ENCODE measurements at regions not wholly inside any gene's neighbourhood (a gene's known extent, or its start where the extent isn't known, plus 50 kb on each side); places are given as distances from the start of the nearest gene placed in this dataset.

DNA sequence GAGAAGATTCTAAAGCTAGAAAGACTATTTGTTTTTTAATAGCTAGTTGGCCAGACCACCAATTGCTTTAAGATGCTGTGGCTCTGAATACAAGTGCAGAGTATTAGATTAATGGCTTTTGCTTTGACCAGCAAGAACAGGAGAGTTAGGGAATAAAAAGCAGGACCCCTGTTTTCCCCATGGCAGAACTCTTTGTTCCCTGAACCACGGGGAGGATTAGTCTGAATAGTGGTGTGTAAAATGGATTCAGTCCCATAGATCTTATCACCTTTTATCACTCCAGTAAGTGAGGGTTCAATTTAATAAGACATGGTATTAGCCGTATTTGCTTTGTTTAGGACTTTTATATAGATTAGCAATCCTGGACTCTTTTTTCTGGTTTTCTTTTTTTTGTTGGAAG, 562.6 kb upstream of the DPPA4 start:
- TF ChIP-seq, protein P1, sequence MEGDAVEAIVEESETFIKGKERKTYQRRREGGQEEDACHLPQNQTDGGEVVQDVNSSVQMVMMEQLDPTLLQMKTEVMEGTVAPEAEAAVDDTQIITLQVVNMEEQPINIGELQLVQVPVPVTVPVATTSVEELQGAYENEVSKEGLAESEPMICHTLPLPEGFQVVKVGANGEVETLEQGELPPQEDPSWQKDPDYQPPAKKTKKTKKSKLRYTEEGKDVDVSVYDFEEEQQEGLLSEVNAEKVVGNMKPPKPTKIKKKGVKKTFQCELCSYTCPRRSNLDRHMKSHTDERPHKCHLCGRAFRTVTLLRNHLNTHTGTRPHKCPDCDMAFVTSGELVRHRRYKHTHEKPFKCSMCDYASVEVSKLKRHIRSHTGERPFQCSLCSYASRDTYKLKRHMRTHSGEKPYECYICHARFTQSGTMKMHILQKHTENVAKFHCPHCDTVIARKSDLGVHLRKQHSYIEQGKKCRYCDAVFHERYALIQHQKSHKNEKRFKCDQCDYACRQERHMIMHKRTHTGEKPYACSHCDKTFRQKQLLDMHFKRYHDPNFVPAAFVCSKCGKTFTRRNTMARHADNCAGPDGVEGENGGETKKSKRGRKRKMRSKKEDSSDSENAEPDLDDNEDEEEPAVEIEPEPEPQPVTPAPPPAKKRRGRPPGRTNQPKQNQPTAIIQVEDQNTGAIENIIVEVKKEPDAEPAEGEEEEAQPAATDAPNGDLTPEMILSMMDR (conservative IDR thresholded peaks at IDR 0.05): no peak
- no peak for TF ChIP-seq ZFX (IDR thresholded peaks at IDR 0.05)
